IMR-90 (cell line): ENCODE measurements at regions not wholly inside any gene's neighbourhood (a gene's known extent, or its start where the extent isn't known, plus 50 kb on each side); places are given as distances from the start of the nearest gene placed in this dataset.

Source experiments
- ATAC-seq: fragments of 200-7000 bp; cut with Tn5 transposase; 2 replicates; pipeline ENCODE4 v1.9.1; 2020; ENCODE audit warnings: low read depth, mild to moderate bottlenecking, moderate library complexity
- BruUV-seq: library from RNA; stranded (reverse); fragments of 400-500 nt; replicated peaks from 2 replicates; lab custom pipeline; 2021; lab: Mats Ljungman, UMichigan
- CTCF ChIA-PET: fragments of 300-600 bp; formaldehyde crosslinking; extraction: SDS; loops from one replicate; lab custom pipeline; 2021; ENCODE audit warnings: antibody characterized with exemption; lab: Yijun Ruan, JAX
- POLR2A ChIA-PET: fragments of 300-600 bp; sonication (Branson Sonifier 250); formaldehyde crosslinking; loops from one replicate; lab custom pipeline; 2022; ENCODE audit warnings: antibody characterized with exemption; ENCODE audit not compliant: unreplicated experiment; lab: Charles Lee
- DNase-seq: peaks from one replicate; pipeline ENCODE4 v3.0.0; 2013
- H2AFZ ChIP-seq: replicated peaks from 2 replicates; pipeline ENCODE3; 2013; ENCODE audit warnings: low read length, mild to moderate bottlenecking; ENCODE audit not compliant: poor library complexity
- H2AK5ac ChIP-seq: 2 replicates; pipeline ENCODE4 v1.6.1; 2013; ENCODE audit warnings: low read depth, low read length, inconsistent platforms
- H2AK9ac ChIP-seq: replicated peaks from 2 replicates; pipeline ENCODE3; 2013; ENCODE audit warnings: mild to moderate bottlenecking, low read depth, low read length, moderate library complexity; ENCODE audit not compliant: poor library complexity
- H2BK120ac ChIP-seq: 2 replicates; pipeline ENCODE4 v1.6.1; 2013; ENCODE audit warnings: low read depth, low read length, inconsistent platforms
- H2BK15ac ChIP-seq: 3 replicates; pipeline ENCODE4 v1.6.1; 2013; ENCODE audit warnings: low read depth, low read length, inconsistent platforms
- H2BK20ac ChIP-seq: 2 replicates; pipeline ENCODE4 v1.6.1; 2013; ENCODE audit warnings: low read depth, mild to moderate bottlenecking, inconsistent platforms, low read length, moderate library complexity
- H2BK5ac ChIP-seq: 2 replicates; pipeline ENCODE4 v1.6.1; 2013; ENCODE audit warnings: mild to moderate bottlenecking, low read depth, low read length, inconsistent platforms; ENCODE audit not compliant: poor library complexity, severe bottlenecking
- H3K14ac ChIP-seq: replicated peaks from 2 replicates; pipeline ENCODE4 v1.6.1; 2013; ENCODE audit warnings: low read depth, low read length, inconsistent platforms
- H3K18ac ChIP-seq: 2 replicates; pipeline ENCODE4 v1.6.1; 2013; ENCODE audit warnings: low read depth, low read length, control low read depth
- H3K23ac ChIP-seq: 2 replicates; pipeline ENCODE4 v1.6.1; 2013; ENCODE audit warnings: low read depth, low read length, inconsistent platforms
- H3K27ac ChIP-seq: 2 replicates; pipeline ENCODE4 v1.5.1; 2013; ENCODE audit warnings: mild to moderate bottlenecking, control low read depth, low read length; ENCODE audit not compliant: insufficient read depth
- H3K27me3 ChIP-seq: 2 replicates; pipeline ENCODE4 v1.6.1; 2013; ENCODE audit warnings: low read length; ENCODE audit not compliant: control insufficient read depth, insufficient read depth
- H3K36me3 ChIP-seq: 2 replicates; pipeline ENCODE4 v1.6.1; 2013; ENCODE audit warnings: low read length, mixed read lengths; ENCODE audit not compliant: control insufficient read depth, insufficient read depth
- H3K4ac ChIP-seq: 2 replicates; pipeline ENCODE4 v1.6.1; 2013; ENCODE audit warnings: low read depth, low read length, inconsistent platforms
- H3K4me1 ChIP-seq: 2 replicates; pipeline ENCODE4 v1.6.1; 2013; ENCODE audit warnings: low read length, mixed read lengths; ENCODE audit not compliant: control insufficient read depth, insufficient read depth
- H3K4me2 ChIP-seq: 2 replicates; pipeline ENCODE4 v1.6.1; 2013; ENCODE audit warnings: low read depth, mild to moderate bottlenecking, control low read depth, low read length, moderate library complexity
- H3K4me3 ChIP-seq: 2 replicates; pipeline ENCODE4 v1.5.1; 2013; ENCODE audit warnings: low read depth, mild to moderate bottlenecking, control low read depth, low read length, moderate library complexity; ENCODE audit not compliant: insufficient read depth
- H3K56ac ChIP-seq: 2 replicates; pipeline ENCODE4 v1.6.1; 2013; ENCODE audit warnings: low read length, inconsistent platforms; ENCODE audit not compliant: insufficient read depth; ENCODE audit errors: extremely low read depth
- H3K79me1 ChIP-seq, 2 experiments: 2 replicates each; pipeline ENCODE4 v1.6.1; 2013; ENCODE audit warnings: low read length in 2 of 2, inconsistent platforms in 1 of 2, low read depth in 1 of 2
- H3K9ac ChIP-seq: 2 replicates; pipeline ENCODE4 v1.6.1; 2013; ENCODE audit warnings: low read depth, low read length, control low read depth
- H3K9me1 ChIP-seq: 2 replicates; pipeline ENCODE4 v1.6.1; 2013; ENCODE audit warnings: low read length, inconsistent platforms; ENCODE audit not compliant: insufficient read depth
- H3K9me3 ChIP-seq: 2 replicates; pipeline ENCODE4 v1.6.1; 2013; ENCODE audit warnings: low read length; ENCODE audit not compliant: control insufficient read depth, insufficient read depth
- H4K20me1 ChIP-seq: 2 replicates; pipeline ENCODE4 v1.6.1; 2013; ENCODE audit warnings: low read length, inconsistent platforms; ENCODE audit not compliant: insufficient read depth
- H4K5ac ChIP-seq: 2 replicates; pipeline ENCODE4 v1.6.1; 2013; ENCODE audit warnings: mild to moderate bottlenecking, low read depth, low read length, control low read depth
- H4K8ac ChIP-seq, 2 experiments: 2 replicates each; pipeline ENCODE4 v1.6.1; 2013; ENCODE audit warnings: low read depth in 2 of 2, low read length in 2 of 2, control low read depth in 1 of 2, inconsistent platforms in 1 of 2
- H4K91ac ChIP-seq: 2 replicates; pipeline ENCODE4 v1.6.1; 2013; ENCODE audit warnings: low read depth, low read length, inconsistent platforms; ENCODE audit not compliant: insufficient read depth
- CHD1 ChIP-seq: IDR thresholded peaks from 2 replicates; pipeline ENCODE4 v1.6.1; 2012; ENCODE audit warnings: low read depth, low read length, improper control_type of control experiment
- FOS ChIP-seq: fragments of 150-350 bp; IDR thresholded peaks from 2 replicates; pipeline ENCODE4 v1.6.1; 2016; ENCODE audit warnings: low read depth, low read length
- MAZ ChIP-seq: IDR thresholded peaks from 2 replicates; pipeline ENCODE4 v1.6.1; 2012; ENCODE audit warnings: low read depth, mild to moderate bottlenecking, low read length, improper control_type of control experiment, moderate library complexity, borderline replicate concordance
- NFE2L2 ChIP-seq: fragments of 150-350 bp; IDR thresholded peaks from 2 replicates; pipeline ENCODE4 v1.6.1; 2016; ENCODE audit warnings: low read depth, mild to moderate bottlenecking, low read length
- POLR2A ChIP-seq: IDR thresholded peaks from 2 replicates; pipeline ENCODE4 v1.6.1; 2012; ENCODE audit warnings: mild to moderate bottlenecking, low read depth, low read length
- RAD21 ChIP-seq: IDR thresholded peaks from 2 replicates; pipeline ENCODE4 v1.6.1; 2012; ENCODE audit warnings: low read length, improper control_type of control experiment
- RFX5 ChIP-seq: IDR thresholded peaks from 2 replicates; pipeline ENCODE4 v1.8.0; 2012; ENCODE audit warnings: low read depth, mild to moderate bottlenecking, low read length, moderate library complexity
- SMC3 ChIP-seq: fragments of 150-350 bp; IDR thresholded peaks from 2 replicates; pipeline ENCODE4 v1.6.1; 2016; ENCODE audit warnings: low read depth, mild to moderate bottlenecking, antibody characterized with exemption, low read length, moderate library complexity
- WGBS, 2 experiments: methylation state at CpG; one replicate each; pipeline versions ENCODE4 v1.1.5 to v1.1.7; 2013; ENCODE audit warnings: missing lambda C conversion rate in 2 of 2; ENCODE audit not compliant: insufficient read length in 1 of 2; ENCODE audit errors: extremely low coverage in 2 of 2; 5-methylcytosine and 5-hydroxymethylcytosine counted together
- dilution Hi-C: fragments of 300-500 bp; cut with HindIII; formaldehyde crosslinking; loops from one replicate; pipeline ENCODE4 v1.14.3; 2018; ENCODE audit warnings: low sequenced_read_pairs; ENCODE audit not compliant: unreplicated experiment
- in situ Hi-C: fragments of 300-500 bp; cut with MboI; formaldehyde crosslinking; loops from 3 replicates; pipeline ENCODE4 v1.14.3; 2019; ENCODE audit warnings: low sequenced_read_pairs, inconsistent platforms, mixed read lengths
- intact Hi-C: fragments of 100-400 bp; cut with micrococcal nuclease; formaldehyde crosslinking; loops from 2 replicates; pipeline ENCODE4 v1.10.0; 2022
- TF ChIP-seq, protein P1 (sequence below): fragments of 150-350 bp; IDR thresholded peaks from 2 replicates; pipeline ENCODE4 v1.6.1; 2017; ENCODE audit warnings: mild to moderate bottlenecking, antibody characterized with exemption, low read length, low read depth
- TF ChIP-seq, protein P2 (sequence below): fragments of 150-350 bp; IDR thresholded peaks from 2 replicates; pipeline ENCODE4 v1.6.1; 2016; ENCODE audit warnings: low read depth, mild to moderate bottlenecking, low read length, moderate library complexity, borderline replicate concordance

DNA sequence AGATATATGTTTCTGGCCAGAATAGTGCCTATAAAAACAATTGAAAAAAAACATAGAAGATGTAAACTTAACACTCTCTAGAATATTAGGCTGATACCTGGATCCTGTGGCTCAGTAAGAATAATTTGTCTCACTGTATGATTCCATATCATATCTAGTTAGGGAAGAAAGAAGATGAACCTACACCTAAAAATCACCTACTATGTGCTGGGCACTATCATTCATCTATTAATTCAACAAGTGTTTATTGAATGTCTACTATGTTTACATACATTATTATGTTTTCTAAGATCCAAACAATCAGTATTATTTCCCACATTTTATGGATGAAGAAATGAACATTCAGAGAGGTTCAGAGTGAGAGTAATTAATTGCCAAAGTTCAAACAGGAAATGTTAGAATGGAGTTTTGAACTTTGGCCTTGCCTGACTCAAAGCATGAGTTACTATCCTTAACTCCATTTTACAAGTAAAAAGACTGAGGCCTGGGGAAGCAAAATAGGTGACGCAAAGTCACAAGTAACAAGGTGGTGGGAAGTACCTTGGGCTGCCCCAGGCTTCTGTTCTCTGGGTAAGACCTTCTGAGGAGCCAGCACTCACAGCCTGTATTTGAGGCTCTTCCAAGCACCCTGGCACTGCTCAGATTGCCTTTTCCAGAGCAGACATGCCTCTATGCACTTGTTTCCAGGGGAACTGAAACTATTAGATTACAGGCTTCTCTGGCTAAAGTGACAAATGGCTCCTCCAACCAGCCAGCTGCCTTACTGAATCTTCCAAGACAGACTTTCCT, 111.1 kb upstream of the ACSL4 start:
- 60% methylated on average over 1 of the region's 1 CpG; no CpG with 5 or more reads in 1 of the 2 experiments for WGBS, 2 experiments
- no peak overlapping the region for H4K8ac ChIP-seq
- POLR2A ChIA-PET, result no interaction called here
- dilution Hi-C loops, result no loop called here
- no peak overlapping the region for H3K4me2 ChIP-seq
- H3K23ac ChIP-seq, result no peak overlapping the region
- H3K4me3 ChIP-seq, result no peak overlapping the region
- no TSS peak for BruUV-seq
- peak; percentile 33 for DNase-seq
- no peak overlapping the region for H2BK20ac ChIP-seq
- H3K4me1 ChIP-seq, result peaks cover 29% of the 10 kb centered on the region
- H2BK15ac ChIP-seq, result no peak overlapping the region
- H3K9me1 ChIP-seq, result peaks cover 3% of the 10 kb centered on the region; the same call in 1 of the 2 replicates
- no peaks in the 10 kb centered on the region for H3K27me3 ChIP-seq
- H4K5ac ChIP-seq, result no peak overlapping the region
- no peak overlapping the region for H3K14ac ChIP-seq
- no peak overlapping the region for H2BK120ac ChIP-seq
- no peak overlapping the region for H2AFZ ChIP-seq
- H2BK5ac ChIP-seq, result no peak overlapping the region
- no peaks in the 10 kb centered on the region for H3K9me3 ChIP-seq
- in situ Hi-C loops, result loop anchor here (5.0 kb wide), 1 partner anchor 112 kb away; the partner anchor contains the start of gene ACSL4
- intact Hi-C loops, result no loop called here
- peak overlapping the region; percentile 16; the same call in 1 of the 2 replicates for H3K27ac ChIP-seq
- CTCF ChIA-PET, result interaction anchor here (1.3 to 1.4 kb wide), 2 partner anchors 13 to 131 kb away, joined by 3 to 5 read pairs; no protein-coding TSS in a partner anchor
- no peak overlapping the region; the same call in 1 of the 2 replicates for H2AK5ac ChIP-seq
- H3K9ac ChIP-seq, result no peak overlapping the region
- no peaks in the 10 kb centered on the region for H4K20me1 ChIP-seq
- H4K91ac ChIP-seq, result no peak overlapping the region
- H3K79me1 ChIP-seq, result no peaks in the 10 kb centered on the region
- H3K18ac ChIP-seq, result no peak overlapping the region
- H3K56ac ChIP-seq, result no peak overlapping the region
- no peak overlapping the region for H3K4ac ChIP-seq
- TF ChIP-seq CHD1 (no peak), RFX5 (no peak), NFE2L2 (no peak), POLR2A (no peak), FOS (no peak), SMC3 (no peak), RAD21 (no peak), MAZ (no peak)
- TF ChIP-seq, protein P1, sequence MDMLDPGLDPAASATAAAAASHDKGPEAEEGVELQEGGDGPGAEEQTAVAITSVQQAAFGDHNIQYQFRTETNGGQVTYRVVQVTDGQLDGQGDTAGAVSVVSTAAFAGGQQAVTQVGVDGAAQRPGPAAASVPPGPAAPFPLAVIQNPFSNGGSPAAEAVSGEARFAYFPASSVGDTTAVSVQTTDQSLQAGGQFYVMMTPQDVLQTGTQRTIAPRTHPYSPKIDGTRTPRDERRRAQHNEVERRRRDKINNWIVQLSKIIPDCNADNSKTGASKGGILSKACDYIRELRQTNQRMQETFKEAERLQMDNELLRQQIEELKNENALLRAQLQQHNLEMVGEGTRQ, result no peak
- TF ChIP-seq, protein P2, sequence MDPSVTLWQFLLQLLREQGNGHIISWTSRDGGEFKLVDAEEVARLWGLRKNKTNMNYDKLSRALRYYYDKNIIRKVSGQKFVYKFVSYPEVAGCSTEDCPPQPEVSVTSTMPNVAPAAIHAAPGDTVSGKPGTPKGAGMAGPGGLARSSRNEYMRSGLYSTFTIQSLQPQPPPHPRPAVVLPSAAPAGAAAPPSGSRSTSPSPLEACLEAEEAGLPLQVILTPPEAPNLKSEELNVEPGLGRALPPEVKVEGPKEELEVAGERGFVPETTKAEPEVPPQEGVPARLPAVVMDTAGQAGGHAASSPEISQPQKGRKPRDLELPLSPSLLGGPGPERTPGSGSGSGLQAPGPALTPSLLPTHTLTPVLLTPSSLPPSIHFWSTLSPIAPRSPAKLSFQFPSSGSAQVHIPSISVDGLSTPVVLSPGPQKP, result no peak
- ATAC-seq, result no peak
- H2AK9ac ChIP-seq, result no peak overlapping the region
- no peaks in the 10 kb centered on the region for H3K36me3 ChIP-seq
